Astrocyte of the hippocampus (primary cell): ENCODE measurements at regions not wholly inside any gene's neighbourhood (a gene's known extent, or its start where the extent isn't known, plus 50 kb on each side); places are given as distances from the start of the nearest gene placed in this dataset.

Source experiments
- DNase-seq: peaks from one replicate; pipeline ENCODE4 v3.0.0; 2011; ENCODE audit warnings: low read depth, low spot score

DNA sequence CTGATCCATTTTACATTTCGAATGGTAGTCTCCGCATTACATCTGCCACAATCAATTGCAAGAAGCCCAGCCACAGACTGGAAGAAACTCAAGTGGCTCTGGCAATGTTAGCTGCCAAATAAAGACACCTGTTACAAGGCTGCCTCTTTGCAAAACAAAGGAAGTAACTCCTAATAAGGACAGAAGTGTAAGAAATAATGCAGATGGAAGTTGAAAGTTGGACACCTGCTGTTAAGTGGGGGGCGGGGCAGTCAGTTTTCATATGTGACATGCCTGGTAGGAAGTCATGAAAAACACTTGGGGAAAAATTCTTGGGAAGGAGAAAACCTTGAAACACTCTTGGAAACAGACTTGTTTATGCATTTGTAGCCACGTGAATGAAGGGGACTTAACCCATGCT, 54.1 kb upstream of the ATP2C1 start:
- DNase-seq = no peak

DNA sequence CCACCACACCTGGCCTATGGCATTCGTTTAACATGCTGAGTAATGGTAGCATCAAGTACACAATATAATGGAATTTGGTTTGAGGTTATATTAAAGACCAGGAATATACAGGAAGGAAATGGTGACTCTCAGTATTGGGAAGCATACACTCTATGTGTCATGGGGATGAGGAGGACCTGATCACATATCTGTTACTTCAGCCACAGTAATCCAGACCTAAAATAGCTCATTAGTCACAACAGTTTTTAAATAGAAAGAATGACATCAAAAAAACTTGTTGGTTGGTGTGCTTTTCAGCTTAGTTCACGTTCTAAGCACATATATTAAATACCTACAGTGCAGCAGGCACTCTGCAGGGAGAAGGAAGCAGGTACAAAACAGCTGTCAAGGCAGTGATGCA, 52.5 kb upstream of the ATP2C1 start:
- no peak for DNase-seq

DNA sequence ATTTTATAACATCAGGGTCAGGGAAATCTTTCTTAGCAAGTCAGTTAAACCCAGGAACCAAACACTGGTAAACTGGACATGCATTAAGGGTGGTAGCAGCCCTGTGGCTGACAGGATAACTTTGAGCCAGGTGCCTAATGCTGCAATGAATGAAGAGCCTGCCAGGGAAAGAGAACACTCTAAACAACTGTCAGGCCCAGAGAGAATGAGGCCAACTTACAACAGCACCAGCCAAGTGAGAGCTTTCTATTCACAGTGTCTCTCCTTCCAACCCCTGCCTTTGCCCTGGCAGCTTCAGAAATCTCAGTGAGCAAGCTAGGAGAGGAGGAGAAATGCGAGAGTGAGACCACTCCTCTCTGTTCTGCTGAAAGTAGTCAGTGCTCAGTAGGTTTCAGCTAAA, 50.4 kb upstream of the ATP2C1 start:
- DNase-seq = no peak
